Neuronal stem cell (in vitro differentiated cells): ENCODE measurements at regions not wholly inside any gene's neighbourhood (a gene's known extent, or its start where the extent isn't known, plus 50 kb on each side); places are given as distances from the start of the nearest gene placed in this dataset.
A peak's percentile ranks its signal among the peaks of the same experiment; 100 is the strongest.
"Not testable (repeated sequence)": the region's sequence is repeated elsewhere in the genome, so short reads cannot be mapped to it uniquely, and the experiment has no call there.

ENCODE experiments used
- DNase-seq: peaks from one replicate; pipeline ENCODE4 v3.0.0-alpha.2; 2013; ENCODE audit warnings: low spot score
- H2AFZ ChIP-seq: one replicate; pipeline ENCODE4 v1.6.1; 2013; ENCODE audit warnings: mild to moderate bottlenecking, low read length, inconsistent platforms
- H2AK5ac ChIP-seq: 2 replicates; pipeline ENCODE4 v1.6.1; 2013; ENCODE audit warnings: low read depth, mild to moderate bottlenecking, inconsistent platforms, low read length, moderate library complexity, mixed read lengths
- H2BK120ac ChIP-seq: 2 replicates; pipeline ENCODE4 v1.6.1; 2013; ENCODE audit warnings: low read depth, mild to moderate bottlenecking, inconsistent platforms, low read length, moderate library complexity, mixed read lengths
- H2BK12ac ChIP-seq: one replicate; pipeline ENCODE4 v1.6.1; 2013; ENCODE audit warnings: low read length, inconsistent platforms
- H2BK15ac ChIP-seq: 2 replicates; pipeline ENCODE4 v1.6.1; 2013; ENCODE audit warnings: mild to moderate bottlenecking, low read length, inconsistent platforms, mixed read lengths
- H2BK5ac ChIP-seq: one replicate; pipeline ENCODE4 v1.6.1; 2013; ENCODE audit warnings: inconsistent platforms, mild to moderate bottlenecking, low read length, moderate library complexity
- H3K14ac ChIP-seq: one replicate; pipeline ENCODE4 v1.6.1; 2013; ENCODE audit warnings: low read length, inconsistent platforms
- H3K18ac ChIP-seq: 2 replicates; pipeline ENCODE4 v1.6.1; 2013; ENCODE audit warnings: low read length, inconsistent platforms
- H3K23ac ChIP-seq: 2 replicates; pipeline ENCODE4 v1.6.1; 2013; ENCODE audit warnings: low read depth, mild to moderate bottlenecking, mixed read lengths, low read length, inconsistent platforms; ENCODE audit not compliant: poor library complexity
- H3K27ac ChIP-seq: replicated peaks from 3 replicates; pipeline ENCODE4 v1.5.1; 2013; ENCODE audit warnings: low read length, inconsistent platforms
- H3K27me3 ChIP-seq, 3 experiments: 2 replicates each; pipeline ENCODE4 v1.6.1; 2013; ENCODE audit warnings: low read length in 3 of 3, mild to moderate bottlenecking in 2 of 3, inconsistent platforms in 1 of 3, low read depth in 1 of 3, mixed read lengths in 1 of 3, moderate library complexity in 1 of 3; ENCODE audit not compliant: control insufficient read depth in 3 of 3, insufficient read depth in 3 of 3
- H3K36me3 ChIP-seq, 2 donors: replicated peaks in 1 of 2; 2 replicates each; pipeline ENCODE4 v1.6.1; 2013; ENCODE audit warnings: low read length in 2 of 2; ENCODE audit not compliant: control insufficient read depth in 2 of 2, insufficient read depth in 2 of 2
- H3K4ac ChIP-seq: 2 replicates; pipeline ENCODE4 v1.6.1; 2013; ENCODE audit warnings: inconsistent platforms, mild to moderate bottlenecking, low read length, moderate library complexity
- H3K4me1 ChIP-seq, 2 donors: 1 replicate in 1 of 2; 2 replicates in 1 of 2; pipeline ENCODE4 v1.6.1; 2013; ENCODE audit warnings: low read length in 2 of 2, low read depth in 1 of 2; ENCODE audit not compliant: control insufficient read depth in 2 of 2, insufficient read depth in 1 of 2
- H3K4me2 ChIP-seq: one replicate; pipeline ENCODE4 v1.6.1; 2013; ENCODE audit warnings: mild to moderate bottlenecking, low read length, inconsistent platforms; ENCODE audit not compliant: insufficient read depth, poor library complexity, severe bottlenecking
- H3K4me3 ChIP-seq, 2 donors: 2 replicates each; pipeline ENCODE4 v1.5.1; 2013; ENCODE audit warnings: low read length in 2 of 2, mild to moderate bottlenecking in 2 of 2, inconsistent platforms in 1 of 2, moderate library complexity in 1 of 2
- H3K79me1 ChIP-seq: one replicate; pipeline ENCODE4 v1.6.1; 2013; ENCODE audit warnings: low read depth, mild to moderate bottlenecking, inconsistent platforms, low read length, moderate library complexity
- H3K9ac ChIP-seq: one replicate; pipeline ENCODE4 v1.6.1; 2013; ENCODE audit warnings: mild to moderate bottlenecking, low read depth, low read length, inconsistent platforms; ENCODE audit not compliant: poor library complexity
- H3K9me3 ChIP-seq, 2 donors: replicated peaks in 1 of 2; 2 replicates each; pipeline versions ENCODE3 to v1.6.1; 2013; ENCODE audit warnings: low read length in 2 of 2, mild to moderate bottlenecking in 2 of 2, inconsistent platforms in 1 of 2, low read depth in 1 of 2, mixed read lengths in 1 of 2, moderate library complexity in 1 of 2; ENCODE audit not compliant: control insufficient read depth in 2 of 2, insufficient read depth in 1 of 2
- H4K8ac ChIP-seq: one replicate; pipeline ENCODE4 v1.6.1; 2013; ENCODE audit warnings: low read depth, mild to moderate bottlenecking, inconsistent platforms, low read length, moderate library complexity
- H4K91ac ChIP-seq: one replicate; pipeline ENCODE4 v1.6.1; 2013; ENCODE audit warnings: low read length, low read depth, mild to moderate bottlenecking, inconsistent platforms; ENCODE audit not compliant: poor library complexity
- WGBS, 2 donors: extraction: QIAGEN DNeasy Blood & Tissue Kit; methylation state at CpG; one replicate each; pipeline ENCODE4 v1.1.7; 2013; ENCODE audit warnings: missing lambda C conversion rate in 2 of 2, mixed read lengths in 1 of 2; ENCODE audit not compliant: insufficient read length in 2 of 2, insufficient replicate concordance in 1 of 2; ENCODE audit errors: extremely low coverage in 2 of 2; 5-methylcytosine and 5-hydroxymethylcytosine counted together

DNA sequence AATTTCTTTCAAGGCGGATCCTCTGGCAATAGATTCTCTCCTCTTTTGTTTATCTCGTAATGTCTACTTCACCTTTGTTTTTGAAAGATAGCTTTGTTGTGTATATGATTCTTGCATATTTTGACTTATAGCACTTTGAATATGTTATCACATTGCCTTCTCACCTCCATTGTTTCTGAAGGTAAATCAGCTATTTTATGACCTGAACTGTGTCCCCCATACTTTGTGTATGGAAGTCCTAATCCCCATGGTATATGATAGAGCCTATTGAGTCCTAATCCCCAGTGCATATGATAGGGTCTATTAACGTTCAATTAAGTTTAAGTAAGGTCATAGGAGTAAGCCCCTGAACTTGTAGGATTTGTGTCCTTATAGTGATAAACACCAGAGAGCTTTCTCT, 910.2 kb upstream of the NUDT12 start:
- no peak overlapping the region for H2BK5ac ChIP-seq
- H3K4me2 ChIP-seq = no peak overlapping the region
- H3K4me1 ChIP-seq = no peaks in the 10 kb centered on the region
- no peak overlapping the region for H2AK5ac ChIP-seq
- no peak overlapping the region for H3K9ac ChIP-seq
- no peak overlapping the region for H4K91ac ChIP-seq
- WGBS, 2 donors = no CpG with 5 or more reads among the region's 3 CpGs
- no peak overlapping the region for H2AFZ ChIP-seq
- no peak overlapping the region for H3K23ac ChIP-seq
- no peak overlapping the region for H2BK120ac ChIP-seq
- DNase-seq = no peak
- no peak overlapping the region for H2BK12ac ChIP-seq
- H3K4me3 ChIP-seq = no peak overlapping the region
- H3K36me3 ChIP-seq = no peaks in the 10 kb centered on the region
- H2BK15ac ChIP-seq = no peak overlapping the region
- H3K9me3 ChIP-seq = peaks cover 0 to 3% of the 10 kb centered on the region in 2 donors
- no peak overlapping the region for H3K4ac ChIP-seq
- no peak overlapping the region for H3K14ac ChIP-seq
- no peak overlapping the region for H4K8ac ChIP-seq
- H3K79me1 ChIP-seq = no peaks in the 10 kb centered on the region
- no peak overlapping the region for H3K27ac ChIP-seq
- no peak overlapping the region for H3K18ac ChIP-seq
- H3K27me3 ChIP-seq = no peaks in the 10 kb centered on the region

DNA sequence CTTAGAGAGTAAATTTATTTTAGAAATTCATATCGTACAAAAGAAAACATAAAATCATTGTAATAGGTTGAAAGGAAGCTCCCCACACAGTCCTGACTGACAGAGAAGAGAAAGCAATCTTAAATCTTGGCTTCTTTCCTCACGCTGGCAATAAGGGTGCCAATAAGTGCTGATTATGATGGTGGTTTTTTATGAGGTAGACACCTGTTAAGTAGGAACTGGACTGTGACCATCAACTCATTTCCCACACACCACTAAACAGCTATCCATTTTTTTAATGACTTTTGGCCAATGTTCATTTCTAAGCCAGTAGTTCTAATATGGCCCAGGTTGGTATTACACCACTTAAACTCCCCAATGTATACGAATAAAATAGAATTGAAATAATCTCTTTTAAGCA, 893.5 kb upstream of the NUDT12 start:
- Histone ChIP-seq H3K18ac (no peak overlapping the region), H2AFZ (no peak overlapping the region), H3K36me3 (no peaks in the 10 kb centered on the region), H3K4ac (no peak overlapping the region), H3K14ac (no peak overlapping the region), H2BK15ac (no peak overlapping the region), H3K4me1 (no peaks in the 10 kb centered on the region), H2BK120ac (no peak overlapping the region), H2AK5ac (no peak overlapping the region), H4K91ac (no peak overlapping the region), H3K27me3 (no peaks in the 10 kb centered on the region), H4K8ac (no peak overlapping the region), H3K9ac (no peak overlapping the region), H2BK5ac (no peak overlapping the region), H3K4me2 (no peak overlapping the region), H3K27ac (no peak overlapping the region), H3K23ac (no peak overlapping the region), H2BK12ac (no peak overlapping the region), H3K79me1 (no peaks in the 10 kb centered on the region), H3K9me3 (no peaks in the 10 kb centered on the region), H3K4me3 (no peak overlapping the region)
- no CpG with 5 or more reads among the region's 3 CpGs for WGBS, 2 donors
- DNase-seq = no peak

DNA sequence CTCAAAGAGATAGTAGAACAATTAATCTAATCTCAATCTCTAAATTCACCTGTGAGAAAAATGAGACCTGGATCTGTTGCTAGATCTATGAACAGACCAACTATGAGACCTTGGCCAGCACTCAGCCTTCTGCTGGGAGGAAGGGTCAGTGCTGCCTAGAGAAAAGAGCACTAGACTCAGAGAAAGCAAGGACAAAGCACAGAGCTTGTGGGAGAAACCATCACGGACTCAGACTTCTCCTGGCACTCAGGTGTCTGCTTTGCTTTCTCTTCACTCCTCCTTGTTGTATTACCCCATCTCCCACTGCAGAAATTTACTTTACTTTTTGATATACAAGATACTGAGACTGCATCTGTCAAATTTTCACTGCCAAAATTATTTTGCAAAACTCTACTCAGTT, 890.0 kb upstream of the NUDT12 start:
- Histone ChIP-seq H3K18ac (no peak overlapping the region), H2BK120ac (no peak overlapping the region), H3K4me1 (no peaks in the 10 kb centered on the region), H3K27ac (no peak overlapping the region), H3K79me1 (no peaks in the 10 kb centered on the region), H2BK5ac (no peak overlapping the region), H3K4ac (no peak overlapping the region), H2AFZ (peak overlapping the region; percentile 45), H3K14ac (no peak overlapping the region), H3K23ac (no peak overlapping the region), H2BK15ac (no peak overlapping the region), H3K27me3 (no peaks in the 10 kb centered on the region), H2BK12ac (no peak overlapping the region), H3K9me3 (no peaks in the 10 kb centered on the region), H2AK5ac (no peak overlapping the region), H3K4me3 (no peak overlapping the region), H4K8ac (no peak overlapping the region), H3K36me3 (no peaks in the 10 kb centered on the region), H3K9ac (no peak overlapping the region), H3K4me2 (no peak overlapping the region), H4K91ac (no peak overlapping the region)
- DNase-seq = no peak
- no CpG with 5 or more reads among the region's 1 CpG for WGBS, 2 donors

DNA sequence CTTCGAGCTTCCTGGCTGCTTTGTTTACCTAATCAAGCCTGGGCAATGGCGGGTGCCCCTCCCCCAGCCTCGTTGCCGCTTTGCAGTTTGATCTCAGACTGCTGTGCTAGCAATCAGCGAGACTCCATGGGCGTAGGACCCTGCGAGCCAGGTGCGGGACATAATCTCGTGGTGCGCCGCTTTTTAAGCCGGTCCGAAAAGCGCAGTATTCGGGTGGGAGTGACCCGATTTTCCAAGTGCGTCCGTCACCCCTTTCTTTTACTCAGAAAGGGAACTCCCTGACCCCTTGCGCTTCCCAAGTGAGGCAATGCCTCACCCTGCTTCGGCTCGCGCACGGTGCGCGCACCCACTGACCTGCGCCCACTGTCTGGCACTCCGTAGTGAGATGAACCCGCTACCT, 889.3 kb upstream of the NUDT12 start:
- H3K79me1 ChIP-seq, H3K23ac ChIP-seq, H3K18ac ChIP-seq, H2BK12ac ChIP-seq, H3K4ac ChIP-seq, H3K4me3 ChIP-seq, H2BK15ac ChIP-seq, H3K27ac ChIP-seq, H4K8ac ChIP-seq, H2BK120ac ChIP-seq, H2AK5ac ChIP-seq, H3K9me3 ChIP-seq, H3K27me3 ChIP-seq, DNase-seq, H3K9ac ChIP-seq, H3K4me2 ChIP-seq, H2BK5ac ChIP-seq, H4K91ac ChIP-seq, H3K36me3 ChIP-seq, H3K14ac ChIP-seq, H3K4me1 ChIP-seq: not testable (repeated sequence)
- peak overlapping the region; percentile 45 for H2AFZ ChIP-seq
- no CpG with 5 or more reads among the region's 28 CpGs for WGBS, 2 donors
